ENCODE measurements at regions not wholly inside any gene's neighbourhood (a gene's known extent, or its start where the extent isn't known, plus 50 kb on each side); places are given as distances from the start of the nearest gene placed in this dataset.
"Not testable (repeated sequence)": the region's sequence is repeated elsewhere in the genome, so short reads cannot be mapped to it uniquely, and the experiment has no call there.

DNA sequence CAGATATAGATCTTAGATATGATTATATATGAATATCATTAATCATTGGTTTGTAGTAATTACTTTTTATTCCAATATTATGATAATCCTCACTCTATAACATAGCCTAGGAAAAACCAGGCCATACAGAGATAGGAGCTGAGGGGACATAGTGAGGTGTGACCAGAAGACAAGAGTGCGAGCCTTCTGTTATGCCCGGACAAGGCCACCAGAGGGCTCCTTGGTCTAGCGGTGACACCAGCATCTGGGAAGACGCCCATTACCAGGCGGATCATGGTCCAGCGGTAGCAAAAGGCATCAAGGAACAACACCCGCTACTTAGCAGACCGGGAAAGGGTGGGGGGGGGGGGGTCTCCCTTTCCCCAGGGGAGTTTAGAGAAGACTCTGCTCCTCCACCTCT lies 96.4 kb upstream of the WSB1 start:
- TF ChIP-seq, protein P1, sequence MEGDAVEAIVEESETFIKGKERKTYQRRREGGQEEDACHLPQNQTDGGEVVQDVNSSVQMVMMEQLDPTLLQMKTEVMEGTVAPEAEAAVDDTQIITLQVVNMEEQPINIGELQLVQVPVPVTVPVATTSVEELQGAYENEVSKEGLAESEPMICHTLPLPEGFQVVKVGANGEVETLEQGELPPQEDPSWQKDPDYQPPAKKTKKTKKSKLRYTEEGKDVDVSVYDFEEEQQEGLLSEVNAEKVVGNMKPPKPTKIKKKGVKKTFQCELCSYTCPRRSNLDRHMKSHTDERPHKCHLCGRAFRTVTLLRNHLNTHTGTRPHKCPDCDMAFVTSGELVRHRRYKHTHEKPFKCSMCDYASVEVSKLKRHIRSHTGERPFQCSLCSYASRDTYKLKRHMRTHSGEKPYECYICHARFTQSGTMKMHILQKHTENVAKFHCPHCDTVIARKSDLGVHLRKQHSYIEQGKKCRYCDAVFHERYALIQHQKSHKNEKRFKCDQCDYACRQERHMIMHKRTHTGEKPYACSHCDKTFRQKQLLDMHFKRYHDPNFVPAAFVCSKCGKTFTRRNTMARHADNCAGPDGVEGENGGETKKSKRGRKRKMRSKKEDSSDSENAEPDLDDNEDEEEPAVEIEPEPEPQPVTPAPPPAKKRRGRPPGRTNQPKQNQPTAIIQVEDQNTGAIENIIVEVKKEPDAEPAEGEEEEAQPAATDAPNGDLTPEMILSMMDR (IDR thresholded peaks at IDR 0.05) = not testable (repeated sequence)
- not testable (repeated sequence) for TF ChIP-seq POLR2A (IDR thresholded peaks at IDR 0.05)

Data from sigmoid colon (tissue), 3 donors.